ENCODE measurements at regions not wholly inside any gene's neighbourhood (a gene's known extent, or its start where the extent isn't known, plus 50 kb on each side); places are given as distances from the start of the nearest gene placed in this dataset.
"Not testable (repeated sequence)": the region's sequence is repeated elsewhere in the genome, so short reads cannot be mapped to it uniquely, and the experiment has no call there.

DNA sequence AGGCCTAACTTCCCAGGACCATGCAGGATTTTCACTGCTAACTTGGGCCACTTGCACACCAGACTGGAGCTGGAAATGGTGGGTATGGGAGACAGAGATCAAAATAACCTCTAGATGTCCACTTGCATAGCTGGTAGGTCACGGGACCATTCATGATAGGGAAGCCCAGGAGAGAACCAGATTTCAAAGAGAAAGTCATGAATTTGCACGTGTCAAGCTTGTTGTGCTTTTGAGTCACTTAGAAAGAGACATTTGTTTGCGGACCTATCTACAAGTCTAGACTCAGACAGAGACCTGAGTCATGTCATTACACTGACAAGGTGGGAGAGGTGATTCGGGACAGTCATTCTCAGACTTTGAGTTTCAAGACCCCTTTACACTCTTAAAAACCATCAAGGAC, 704.1 kb downstream of the DTWD2 start:
- TF ChIP-seq, protein P1, sequence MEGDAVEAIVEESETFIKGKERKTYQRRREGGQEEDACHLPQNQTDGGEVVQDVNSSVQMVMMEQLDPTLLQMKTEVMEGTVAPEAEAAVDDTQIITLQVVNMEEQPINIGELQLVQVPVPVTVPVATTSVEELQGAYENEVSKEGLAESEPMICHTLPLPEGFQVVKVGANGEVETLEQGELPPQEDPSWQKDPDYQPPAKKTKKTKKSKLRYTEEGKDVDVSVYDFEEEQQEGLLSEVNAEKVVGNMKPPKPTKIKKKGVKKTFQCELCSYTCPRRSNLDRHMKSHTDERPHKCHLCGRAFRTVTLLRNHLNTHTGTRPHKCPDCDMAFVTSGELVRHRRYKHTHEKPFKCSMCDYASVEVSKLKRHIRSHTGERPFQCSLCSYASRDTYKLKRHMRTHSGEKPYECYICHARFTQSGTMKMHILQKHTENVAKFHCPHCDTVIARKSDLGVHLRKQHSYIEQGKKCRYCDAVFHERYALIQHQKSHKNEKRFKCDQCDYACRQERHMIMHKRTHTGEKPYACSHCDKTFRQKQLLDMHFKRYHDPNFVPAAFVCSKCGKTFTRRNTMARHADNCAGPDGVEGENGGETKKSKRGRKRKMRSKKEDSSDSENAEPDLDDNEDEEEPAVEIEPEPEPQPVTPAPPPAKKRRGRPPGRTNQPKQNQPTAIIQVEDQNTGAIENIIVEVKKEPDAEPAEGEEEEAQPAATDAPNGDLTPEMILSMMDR (conservative IDR thresholded peaks at IDR 0.05 in 1 of 2, IDR thresholded peaks at IDR 0.05 in 1 of 2; ENCODE audit: extremely low read depth in 1 of 2, insufficient read depth in 1 of 2, low read depth in 1 of 2, low read length in 2 of 2) = not testable (repeated sequence)
- TF ChIP-seq EZH2 (IDR thresholded peaks at IDR 0.05; ENCODE audit: borderline replicate concordance, low read length) = not testable (repeated sequence)

Measured in mammary epithelial cell (primary cell).